ENCODE measurements at regions not wholly inside any gene's neighbourhood (a gene's known extent, or its start where the extent isn't known, plus 50 kb on each side); places are given as distances from the start of the nearest gene placed in this dataset.

GRCh38 chr6:167233490-167233889 lies 57.6 kb upstream of the UNC93A start:
- no peak for TF ChIP-seq PKNOX1 (IDR thresholded peaks at IDR 0.05)
- no peak for TF ChIP-seq NFRKB (IDR thresholded peaks at IDR 0.05)
- no peak for TF ChIP-seq SUZ12 (IDR thresholded peaks at IDR 0.05)
- TF ChIP-seq LEF1 (IDR thresholded peaks at IDR 0.05; ENCODE audit: borderline replicate concordance), result no peak
- no peak for TF ChIP-seq FOXM1 (IDR thresholded peaks at IDR 0.05; ENCODE audit: borderline replicate concordance)
- no peak for TF ChIP-seq SP1 (IDR thresholded peaks at IDR 0.05)
- no peak for TF ChIP-seq ELF4 (IDR thresholded peaks at IDR 0.05)
- TF ChIP-seq ZNF384 (IDR thresholded peaks at IDR 0.05), result no peak
- no peak for TF ChIP-seq FOXK2 (IDR thresholded peaks at IDR 0.05)
- TF ChIP-seq FOXA1 (IDR thresholded peaks at IDR 0.05), result no peak
- no peak for TF ChIP-seq BHLHE40 (IDR thresholded peaks at IDR 0.05; ENCODE audit: borderline replicate concordance)
- TF ChIP-seq TARDBP (IDR thresholded peaks at IDR 0.05), result no peak
- TF ChIP-seq CTBP1 (IDR thresholded peaks at IDR 0.05; ENCODE audit: borderline replicate concordance), result no peak
- TF ChIP-seq HDGF (IDR thresholded peaks at IDR 0.05; ENCODE audit: borderline replicate concordance), result no peak
